HG03575 (cell line): ENCODE measurements at regions not wholly inside any gene's neighbourhood (a gene's known extent, or its start where the extent isn't known, plus 50 kb on each side); places are given as distances from the start of the nearest gene placed in this dataset.

ENCODE experiments used
- ATAC-seq: cut with Tn5 transposase; IDR thresholded peaks from one replicate; pipeline ENCODE4 v1.9.1; 2021; ENCODE audit not compliant: unreplicated experiment, insufficient number of reproducible peaks, low FRiP score; ENCODE audit errors: extremely low read depth

DNA sequence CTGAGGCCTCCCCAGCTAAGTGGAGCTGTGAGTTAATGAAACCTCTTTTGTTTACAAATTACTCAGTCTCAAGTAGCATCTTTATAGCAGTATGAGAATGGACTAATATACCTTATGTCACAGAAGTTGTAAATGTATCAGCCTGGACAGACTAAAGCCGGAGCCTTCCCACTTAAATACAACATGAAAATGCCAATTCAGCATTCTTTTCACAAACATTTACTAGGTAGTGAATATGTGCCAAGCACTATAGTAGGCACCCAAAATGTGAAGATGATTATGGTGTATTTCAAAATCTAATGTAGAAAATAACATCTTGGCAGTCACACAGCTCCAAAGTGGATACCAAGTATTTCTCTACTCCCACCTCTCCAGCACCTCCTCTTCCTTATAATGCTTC lies 693.0 kb downstream of the KCNJ2 start:
- no peak for ATAC-seq

DNA sequence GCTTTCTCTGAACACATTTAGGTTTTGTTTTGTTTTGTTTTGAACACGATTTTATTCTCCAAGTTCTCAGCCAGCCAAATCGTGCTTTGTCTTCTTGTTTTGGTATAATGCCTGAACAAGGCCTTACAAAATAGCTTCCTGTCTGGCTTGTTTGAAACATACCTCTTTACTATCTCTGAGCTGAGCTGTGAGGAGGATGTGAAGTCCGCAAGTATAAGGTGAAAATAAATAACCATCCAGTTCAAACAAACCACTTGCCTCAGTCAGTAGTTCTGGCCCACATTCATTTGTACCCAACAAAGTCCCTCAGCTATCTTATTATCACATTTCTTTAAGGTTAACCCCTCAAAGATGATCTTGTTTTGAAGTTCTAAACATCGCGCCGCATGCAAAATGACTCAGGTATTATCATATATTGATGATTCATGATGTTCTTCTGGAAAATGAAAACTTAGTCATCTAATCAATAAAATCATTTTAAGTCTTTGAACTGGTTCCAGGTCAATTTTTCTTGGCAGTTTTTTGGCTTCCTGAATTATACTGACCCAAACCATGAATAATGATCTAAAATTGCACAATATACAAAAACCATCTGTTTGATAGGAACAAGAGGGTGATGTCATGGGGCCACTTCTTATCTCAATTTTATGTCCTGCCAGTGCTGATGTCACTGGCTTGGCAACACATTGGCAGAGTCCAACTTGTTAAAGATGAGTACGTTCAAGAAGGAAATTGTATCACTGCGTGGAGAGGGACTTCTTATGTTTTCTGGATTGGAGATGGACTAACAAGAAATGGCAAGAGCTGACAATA lies 694.3 kb downstream of the KCNJ2 start:
- no peak for ATAC-seq

DNA sequence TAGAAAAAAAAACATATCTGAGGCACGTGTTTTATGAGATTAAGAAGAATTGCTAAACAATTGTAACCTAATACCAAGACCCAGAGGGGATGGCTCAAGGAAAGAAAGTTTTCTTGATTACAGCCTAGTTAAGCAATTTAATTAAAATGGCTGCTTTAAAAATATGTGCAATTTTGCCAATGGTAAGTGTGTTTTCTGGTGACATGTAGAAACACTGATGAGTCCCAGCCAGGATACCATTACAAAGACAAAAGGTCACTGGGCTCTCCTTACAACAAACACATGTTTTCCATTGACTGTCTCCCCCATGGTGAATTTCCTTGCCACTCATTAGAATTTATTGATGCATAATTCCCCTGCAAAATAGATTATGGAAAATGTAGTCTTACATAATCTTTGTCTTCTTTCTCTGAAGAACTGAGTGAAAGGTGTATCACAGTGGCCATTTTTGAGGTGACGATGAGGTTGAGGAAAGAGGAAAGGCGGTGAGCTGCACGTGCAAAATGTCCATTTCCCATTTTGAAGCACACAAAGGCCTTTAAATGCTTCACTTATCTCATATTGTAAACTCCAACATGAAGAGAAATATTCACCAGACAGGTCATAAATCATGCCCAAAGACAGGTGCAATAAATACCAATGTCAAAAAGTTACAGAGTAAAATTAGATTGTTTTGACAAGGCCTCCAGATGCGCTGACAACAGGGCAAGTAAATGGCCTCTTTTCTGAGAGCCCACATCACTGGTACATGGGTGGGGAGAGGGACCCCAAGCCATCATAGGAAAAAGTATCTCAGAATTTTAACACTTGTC lies 696.9 kb downstream of the KCNJ2 start:
- no peak for ATAC-seq

DNA sequence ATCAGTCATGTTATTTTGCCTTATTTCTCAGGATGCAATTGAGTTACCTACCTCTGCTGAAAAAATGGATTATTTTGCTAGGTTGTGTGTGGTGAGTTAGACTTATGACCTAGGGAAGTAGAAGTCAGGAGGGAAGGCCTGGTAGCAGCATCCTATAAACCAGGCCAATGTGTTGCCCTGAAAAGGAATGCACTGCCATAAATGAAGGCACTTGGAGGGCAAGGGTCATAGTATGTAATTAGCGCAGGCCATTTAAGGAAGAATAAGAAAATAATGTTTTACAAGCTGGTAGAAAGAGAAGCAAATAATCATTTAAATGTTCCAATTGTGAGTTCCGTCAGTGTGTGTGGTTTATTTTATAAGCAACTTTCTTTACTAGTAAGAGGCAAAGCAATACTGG lies 698.8 kb downstream of the KCNJ2 start:
- no peak for ATAC-seq

DNA sequence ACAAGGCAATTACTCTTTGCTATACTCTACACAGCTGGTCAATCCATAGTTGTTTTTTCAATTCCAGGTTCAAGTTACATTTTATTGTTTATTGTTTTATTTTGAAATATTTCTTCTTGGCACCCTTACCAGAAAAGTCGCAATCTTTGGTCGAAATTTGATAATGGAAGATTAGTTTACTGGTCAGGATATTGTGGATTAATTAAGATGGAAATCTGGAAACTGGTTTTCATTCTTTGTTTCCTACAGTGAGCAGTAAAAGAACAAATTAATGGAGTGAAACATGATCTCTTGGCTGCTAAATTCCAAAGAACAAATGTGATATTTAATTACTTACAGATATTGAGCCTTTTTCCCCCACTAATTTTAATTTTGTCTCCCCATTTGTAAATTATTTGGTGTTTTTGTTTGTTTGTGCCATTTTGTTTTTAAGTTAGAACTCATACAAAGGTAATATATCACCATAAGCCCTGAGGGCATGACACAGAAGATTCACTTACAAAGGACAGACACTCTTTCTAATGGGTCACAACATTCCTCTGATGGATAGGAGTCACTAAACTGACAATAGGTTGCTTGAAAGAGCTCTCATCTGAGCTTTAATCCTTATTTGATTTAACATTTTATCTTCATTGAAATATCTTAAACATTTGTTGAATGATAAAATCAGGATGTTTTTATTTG lies 700.2 kb downstream of the KCNJ2 start:
- no peak for ATAC-seq

DNA sequence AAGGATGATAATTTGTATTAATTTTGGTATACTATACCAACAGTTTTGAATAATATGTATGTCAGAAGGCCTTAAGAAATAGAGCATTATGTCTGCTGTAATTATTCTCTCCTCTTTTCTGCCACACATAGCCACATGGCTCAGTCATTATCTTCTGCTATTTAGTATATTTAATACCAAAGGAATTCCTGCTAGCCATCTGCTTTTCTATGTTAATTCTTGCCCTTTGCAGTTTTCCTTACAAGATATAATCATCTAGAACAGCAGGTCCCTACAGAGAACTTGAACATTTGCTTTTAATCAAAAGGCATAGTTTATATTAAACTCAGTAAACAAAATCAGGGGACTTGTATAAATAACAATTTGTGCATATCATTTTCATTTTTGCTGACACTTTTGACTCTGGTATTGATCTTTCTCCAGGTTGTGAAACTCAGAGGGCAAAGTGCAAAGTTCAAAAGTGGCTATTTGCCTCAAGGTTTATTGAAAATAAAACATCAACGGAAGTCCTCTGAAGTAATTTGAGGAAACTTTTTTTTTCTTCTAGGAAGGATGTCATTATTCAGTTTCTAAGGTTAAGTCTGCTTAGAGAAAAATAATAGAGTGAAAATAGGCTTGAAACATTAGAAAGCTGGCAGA lies 702.0 kb downstream of the KCNJ2 start:
- no peak for ATAC-seq

DNA sequence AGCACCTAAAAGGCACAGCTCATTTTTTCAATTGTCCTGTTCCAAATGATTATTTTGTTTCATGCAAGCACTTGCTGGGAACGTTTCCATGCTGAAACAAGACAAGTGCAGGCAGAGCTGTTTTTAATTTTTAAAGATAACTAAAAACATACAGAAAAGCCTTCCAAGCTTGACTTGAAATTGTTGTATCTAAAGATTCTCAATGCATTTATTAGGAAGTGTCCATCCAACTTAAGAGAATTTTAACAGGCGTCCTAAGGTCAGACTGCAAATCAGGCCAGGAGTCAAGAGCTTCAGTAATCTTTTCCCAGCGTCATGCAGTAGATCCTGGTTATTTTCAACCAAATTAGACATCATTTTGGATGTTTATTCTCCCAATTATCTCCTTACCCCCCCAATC lies 702.8 kb downstream of the KCNJ2 start:
- no peak for ATAC-seq

DNA sequence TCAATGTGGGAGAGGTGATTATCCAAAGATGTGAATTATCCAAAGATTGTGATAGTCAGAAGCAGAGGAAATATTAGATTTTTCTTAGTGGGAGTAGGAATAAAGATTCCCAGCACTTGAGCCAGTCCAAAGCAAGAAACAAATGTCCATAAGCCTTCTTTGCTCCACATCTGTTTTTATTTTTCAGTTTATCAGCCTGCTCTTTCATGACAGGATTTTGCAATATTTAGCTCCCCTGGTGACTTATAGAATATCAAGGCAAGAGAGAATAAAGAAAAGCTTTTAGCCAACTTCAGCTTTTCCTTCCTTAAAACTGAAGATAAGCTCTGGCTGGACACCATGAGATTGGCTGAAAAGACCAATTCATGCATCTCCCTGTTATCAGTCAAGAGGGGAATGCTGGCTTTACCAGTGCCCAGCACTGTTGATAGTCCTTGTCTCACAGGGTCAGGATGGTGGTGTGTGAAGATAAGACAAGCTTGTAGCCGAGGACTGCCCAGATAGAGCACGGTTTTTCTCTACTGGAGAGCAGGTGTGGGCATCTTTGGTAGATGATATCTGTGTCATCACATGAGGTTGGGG lies 706.5 kb downstream of the KCNJ2 start:
- ATAC-seq = no peak

DNA sequence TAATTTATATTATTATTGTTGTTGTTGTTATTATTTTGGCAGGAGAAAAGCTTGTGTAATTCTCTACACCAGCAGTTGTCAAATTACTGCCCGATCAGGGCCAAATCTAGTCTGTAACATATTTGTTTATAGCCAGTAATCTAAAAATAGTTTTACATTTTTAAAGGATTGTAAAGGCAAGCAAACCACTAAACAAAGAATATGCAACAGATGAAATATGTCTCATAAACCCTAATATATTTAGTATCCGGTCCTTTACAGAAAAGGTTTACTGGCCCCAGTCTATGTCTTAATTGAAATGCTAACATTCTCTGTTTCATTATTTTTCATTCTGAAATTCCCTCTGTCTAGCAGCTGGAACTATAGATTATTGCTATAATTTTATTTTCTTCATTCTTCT lies 709.5 kb downstream of the KCNJ2 start:
- ATAC-seq = no peak

DNA sequence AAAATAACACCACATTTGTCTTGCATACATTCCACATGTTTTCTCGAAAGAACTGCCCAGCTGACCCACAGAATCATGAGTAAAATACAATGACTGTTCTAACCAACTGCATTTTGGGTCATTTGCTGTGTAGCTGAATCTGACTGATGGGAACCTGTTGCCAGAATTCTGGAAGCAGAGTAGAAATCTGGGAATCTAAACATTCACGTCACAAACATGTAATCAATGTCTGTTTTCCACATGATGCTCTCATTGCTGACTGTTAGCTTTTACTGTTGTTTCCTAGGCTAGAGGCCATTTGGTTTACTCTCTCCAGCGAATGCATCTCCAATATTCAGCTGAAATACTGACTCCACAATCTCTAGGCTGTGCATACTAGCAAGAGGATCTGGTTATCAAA lies 710.1 kb downstream of the KCNJ2 start:
- ATAC-seq = no peak

DNA sequence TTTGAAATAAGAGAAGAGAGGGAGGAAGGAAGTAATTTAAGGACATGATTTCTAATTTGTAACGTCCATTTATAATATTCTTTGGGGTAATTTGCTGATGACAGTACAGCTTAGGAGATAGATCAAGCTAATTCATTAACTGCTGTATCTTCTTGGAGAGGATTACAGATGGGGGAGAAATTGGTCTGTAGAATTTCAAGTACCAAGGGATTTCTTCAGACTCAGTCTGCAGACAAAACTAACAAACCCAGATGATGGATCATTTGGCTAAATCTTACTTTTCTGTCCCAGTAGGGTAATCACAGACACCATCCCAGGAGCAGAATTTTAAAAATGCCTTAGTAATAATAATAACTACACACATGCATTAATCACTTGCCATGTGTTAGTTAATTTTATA lies 711.8 kb downstream of the KCNJ2 start:
- ATAC-seq = no peak

DNA sequence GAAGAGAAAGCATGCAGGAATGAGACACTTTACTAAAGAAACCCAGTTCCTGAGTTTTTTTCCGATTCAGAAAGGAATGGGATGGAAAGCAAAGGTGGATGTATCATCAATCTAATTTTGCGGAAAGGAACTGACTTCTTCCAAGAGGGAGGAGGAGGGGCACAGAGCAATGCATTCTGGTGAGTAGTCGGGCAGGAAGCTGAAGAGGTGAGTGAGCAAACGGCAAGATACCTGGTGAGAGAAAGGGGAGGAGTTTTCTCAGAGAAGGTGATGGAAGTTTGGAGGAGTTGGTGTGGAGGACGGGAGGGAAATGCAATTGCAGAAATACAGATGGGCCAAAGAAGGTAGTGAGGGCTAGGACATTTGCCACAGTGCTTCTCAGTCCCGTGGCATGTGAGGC lies 713.2 kb downstream of the KCNJ2 start:
- no peak for ATAC-seq

DNA sequence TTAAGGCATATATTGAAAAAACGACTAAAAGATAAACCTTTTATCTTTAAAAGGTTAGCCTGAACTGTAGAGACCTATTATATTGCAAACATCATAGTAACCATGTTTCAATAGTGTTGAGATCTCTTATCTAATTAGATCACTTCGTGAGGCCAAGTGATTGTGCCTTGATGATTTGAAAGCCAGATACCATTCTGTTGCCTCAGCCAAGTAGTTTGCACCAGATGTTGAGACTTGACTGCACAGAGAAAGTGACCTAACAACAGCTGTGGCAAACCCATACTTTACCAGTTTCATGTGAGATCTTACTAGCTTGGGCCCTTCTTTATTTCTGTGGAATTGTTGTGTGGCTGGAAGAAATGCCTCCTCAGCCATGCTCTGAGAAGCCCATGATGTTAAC lies 717.3 kb downstream of the KCNJ2 start:
- no peak for ATAC-seq

DNA sequence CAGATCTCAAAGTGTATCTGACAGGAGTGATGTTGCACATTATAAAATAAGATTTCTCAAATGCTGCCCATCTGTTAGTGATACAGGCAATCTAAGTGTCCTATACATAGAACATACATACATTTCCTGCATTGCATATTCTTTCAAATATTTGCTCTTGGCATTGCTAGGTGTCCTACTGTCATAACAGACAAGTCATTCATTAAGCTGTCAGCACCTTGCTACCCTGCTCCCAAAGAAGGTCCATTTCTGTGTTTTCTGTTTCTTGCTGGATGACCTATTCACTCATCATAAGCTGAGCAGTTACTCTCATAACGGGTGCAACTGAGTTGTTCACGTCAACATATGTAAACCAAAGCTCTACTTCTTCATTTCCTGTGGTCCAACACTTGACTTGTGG lies 719.0 kb downstream of the KCNJ2 start:
- ATAC-seq = no peak

DNA sequence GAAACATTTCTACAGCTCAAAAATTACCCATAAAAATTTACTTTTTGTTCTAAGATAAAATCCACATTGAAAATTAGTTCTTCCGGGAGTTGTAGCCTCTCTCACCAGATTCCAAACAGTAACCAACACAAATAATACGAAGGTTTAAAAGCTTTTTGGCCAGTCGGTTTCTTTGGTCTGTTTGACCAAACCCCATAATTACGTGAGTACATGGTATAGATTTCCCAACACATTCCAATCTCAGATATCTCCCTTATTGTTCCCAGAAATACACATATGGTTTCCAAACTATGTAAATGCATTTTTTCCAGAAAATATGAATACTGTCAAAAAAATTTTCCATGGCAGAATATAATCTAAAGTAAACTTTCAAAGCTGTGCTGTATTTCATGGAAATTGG lies 722.0 kb downstream of the KCNJ2 start:
- ATAC-seq = no peak

DNA sequence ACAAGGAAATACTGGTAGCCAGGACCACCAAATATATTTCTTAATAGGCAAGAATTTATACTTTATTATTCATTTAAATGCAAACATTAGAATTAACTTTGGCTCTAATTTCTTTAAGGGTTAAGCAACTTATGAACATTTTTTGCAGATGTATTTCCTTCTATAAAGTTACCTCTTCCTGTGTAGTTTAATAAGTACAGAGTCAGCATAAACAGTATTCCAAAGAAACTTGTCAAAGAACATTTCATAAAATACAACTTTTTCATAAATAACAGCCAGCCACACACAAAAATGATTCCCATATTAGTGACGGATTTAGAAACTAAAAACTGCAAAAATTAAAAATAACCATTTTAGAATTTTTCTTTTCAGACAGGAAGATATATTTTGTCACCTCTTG lies 723.2 kb downstream of the KCNJ2 start:
- ATAC-seq = no peak

DNA sequence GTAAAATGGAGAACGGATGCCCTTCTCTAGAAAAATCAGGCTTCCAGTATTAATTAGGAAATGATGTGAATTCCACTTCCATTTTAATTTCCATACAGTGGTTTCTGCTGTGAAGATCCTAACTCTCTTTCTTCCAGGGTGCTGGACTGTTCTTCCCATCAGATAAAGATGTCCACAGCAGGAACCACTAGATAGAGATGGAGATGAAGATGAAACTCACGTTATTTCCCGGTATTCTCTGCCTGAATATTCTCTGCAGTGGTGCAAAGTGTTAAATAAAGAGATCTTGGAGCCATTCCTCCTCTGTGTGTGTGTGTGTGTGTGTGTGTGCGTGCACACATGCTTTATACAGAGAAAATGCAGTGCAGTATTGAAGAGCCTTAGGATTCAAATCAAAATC lies 727.5 kb downstream of the KCNJ2 start:
- no peak for ATAC-seq

DNA sequence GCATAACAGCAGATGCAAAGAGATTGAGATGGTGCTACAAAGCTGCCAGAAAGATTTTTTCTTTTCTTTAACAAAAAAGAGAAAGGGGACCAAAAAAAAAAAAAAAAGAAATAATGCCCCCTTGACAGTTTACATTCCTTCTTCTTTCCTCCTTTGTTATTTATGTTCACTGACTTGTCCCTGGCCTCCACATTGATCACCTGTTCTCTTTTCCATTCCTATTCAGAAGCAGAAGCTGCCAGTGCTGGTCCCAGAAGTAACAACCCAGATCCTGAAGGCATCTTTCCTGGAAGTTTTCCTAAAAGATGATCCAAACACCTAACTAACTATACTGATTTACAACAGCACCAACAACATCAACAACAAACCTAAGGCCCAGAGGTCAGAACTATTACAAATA lies 728.1 kb downstream of the KCNJ2 start:
- no peak for ATAC-seq

DNA sequence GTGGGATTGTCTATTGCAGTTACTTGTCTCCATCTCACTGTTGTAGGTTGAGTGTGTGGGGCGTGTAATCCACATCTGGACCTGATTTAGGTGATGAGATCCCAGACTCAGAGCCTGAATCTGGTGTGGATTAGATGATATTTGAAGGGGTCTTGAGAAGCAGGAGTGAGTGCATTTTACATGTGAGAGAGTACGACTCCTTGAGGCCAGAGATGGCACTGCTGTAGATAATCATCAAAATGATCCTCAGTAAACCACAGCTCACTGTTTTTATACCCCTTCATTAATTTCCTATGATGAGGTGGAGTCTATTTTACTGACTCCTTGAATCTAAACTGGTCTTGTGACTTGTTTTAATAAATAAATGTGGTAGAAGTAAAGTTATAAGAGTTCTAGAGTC lies 732.5 kb downstream of the KCNJ2 start:
- no peak for ATAC-seq
